ENCODE measurements at regions not wholly inside any gene's neighbourhood (a gene's known extent, or its start where the extent isn't known, plus 50 kb on each side); places are given as distances from the start of the nearest gene placed in this dataset.

GRCh38 chr3:178146406-178146831, 389.8 kb upstream of the KCNMB2 start:
- CTCF ChIA-PET (ENCODE audit: partially characterized antibody), result interaction anchor here (0.6 to 1.3 kb wide), 6 partner anchors 9 to 239 kb away, joined by 3 to 4 read pairs (median 3); no protein-coding TSS in a partner anchor
- no peak overlapping the region for H3K18ac ChIP-seq (ENCODE audit: extremely low read depth, low read length)
- H2BK20ac ChIP-seq (ENCODE audit: low read length), result no peak overlapping the region
- FAIRE-seq (no peak), DNase-seq (ENCODE audit: low read depth in 1 of 2, low spot score in 2 of 2) (no peak)
- no peaks in the 10 kb centered on the region for H4K20me1 ChIP-seq (replicated peaks in 1 of 2; ENCODE audit: control insufficient read depth in 1 of 2, insufficient read depth in 2 of 2, low read length in 2 of 2)
- H4K8ac ChIP-seq (ENCODE audit: extremely low read depth, insufficient read depth, low read length), result no peak overlapping the region
- no peak overlapping the region for H3K4me2 ChIP-seq (ENCODE audit: insufficient read depth in 1 of 2, low read depth in 2 of 2, low read length in 2 of 2)
- H3K79me2 ChIP-seq (ENCODE audit: control insufficient read depth in 1 of 2, insufficient read depth in 2 of 2, low read length in 2 of 2), result no peaks in the 10 kb centered on the region
- H2BK15ac ChIP-seq (ENCODE audit: low read length), result no peak overlapping the region
- no peaks in the 10 kb centered on the region for H3K36me3 ChIP-seq (ENCODE audit: control insufficient read depth in 2 of 4, insufficient read depth in 4 of 4, low read length in 3 of 4)
- no peak overlapping the region for H4K5ac ChIP-seq (ENCODE audit: insufficient read length, low read depth, low read length)
- H3K14ac ChIP-seq (ENCODE audit: insufficient read length), result no peak overlapping the region
- no peak overlapping the region for H3K4me3 ChIP-seq (ENCODE audit: extremely low read depth in 1 of 4, insufficient read depth in 2 of 4, low read depth in 3 of 4, low read length in 4 of 4)
- H2AFZ ChIP-seq (ENCODE audit: low read length), result peak overlapping the region; percentile 64
- H3K79me1 ChIP-seq (ENCODE audit: low read depth, low read length), result no peaks in the 10 kb centered on the region
- H4K91ac ChIP-seq (replicated peaks; ENCODE audit: insufficient read length, low read length), result no peak overlapping the region
- H3K56ac ChIP-seq (replicated peaks; ENCODE audit: insufficient read length, low read depth, low read length), result no peak overlapping the region
- H3K9ac ChIP-seq (replicated peaks in 1 of 4; ENCODE audit: extremely low read depth in 1 of 4, low read depth in 3 of 4, low read length in 3 of 4), result no peak overlapping the region
- no peaks in the 10 kb centered on the region for H3K9me3 ChIP-seq (ENCODE audit: insufficient read depth in 2 of 2, low read depth in 1 of 2, low read length in 1 of 2)
- POLR2A ChIA-PET (ENCODE audit: partially characterized antibody), result no interaction called here
- no peak overlapping the region for H2BK5ac ChIP-seq (ENCODE audit: low read depth, low read length)
- no peaks in the 10 kb centered on the region for H3K27me3 ChIP-seq (replicated peaks in 1 of 4; ENCODE audit: control insufficient read depth in 3 of 4, extremely low read depth in 1 of 4, insufficient read depth in 3 of 4, low read length in 3 of 4)
- no peak overlapping the region for H3K4ac ChIP-seq (replicated peaks; ENCODE audit: insufficient read length, low read depth, low read length)
- no peak overlapping the region for H3K23ac ChIP-seq (ENCODE audit: insufficient read length)
- H3K4me1 ChIP-seq (replicated peaks in 1 of 4; ENCODE audit: control insufficient read depth in 3 of 4, insufficient read depth in 4 of 4, low read length in 3 of 4), result no peaks in the 10 kb centered on the region
- H2BK12ac ChIP-seq (ENCODE audit: low read depth, low read length), result no peak overlapping the region
- no peak overlapping the region for H2BK120ac ChIP-seq (replicated peaks; ENCODE audit: low read depth, low read length)
- no peaks in the 10 kb centered on the region for H3K23me2 ChIP-seq (ENCODE audit: low read depth, low read length)
- no peak overlapping the region for H2AK5ac ChIP-seq (ENCODE audit: low read depth, low read length)
- H3K27ac ChIP-seq (ENCODE audit: low read depth, low read length), result no peak overlapping the region
- TF ChIP-seq CREB1 (IDR thresholded peaks at IDR 0.05) (no peak), ZNF274 (IDR thresholded peaks at IDR 0.05; ENCODE audit: borderline replicate concordance, extremely low read depth, low read length) (no peak), BCL11A (IDR thresholded peaks at IDR 0.05; ENCODE audit: low read depth in 2 of 2, low read length in 2 of 2) (no peak), GTF2F1 (IDR thresholded peaks at IDR 0.05; ENCODE audit: borderline replicate concordance, low read depth, low read length) (no peak), SIX5 (IDR thresholded peaks at IDR 0.05; ENCODE audit: low read depth, low read length) (no peak), TBP (IDR thresholded peaks at IDR 0.05; ENCODE audit: low read depth, low read length) (no peak), HDAC6 (IDR thresholded peaks at IDR 0.05; ENCODE audit: low read depth, low read length) (no peak), CEBPB (IDR thresholded peaks at IDR 0.05; ENCODE audit: low read depth, low read length) (no peak), SIRT6 (IDR thresholded peaks at IDR 0.05; ENCODE audit: low read length) (no peak), HDAC2 (IDR thresholded peaks at IDR 0.05; ENCODE audit: borderline replicate concordance in 1 of 2, low read depth in 2 of 2, low read length in 2 of 2) (no peak), POLR2AphosphoS5 (IDR thresholded peaks at IDR 0.05; ENCODE audit: low read depth, low read length) (no peak), KDM5A (IDR thresholded peaks at IDR 0.05; ENCODE audit: low read length) (no peak), TCF12 (IDR thresholded peaks at IDR 0.05; ENCODE audit: low read depth, low read length) (no peak), CTCF (IDR thresholded peaks at IDR 0.05; ENCODE audit: control extremely low read depth in 1 of 3, insufficient read depth in 1 of 3, low read depth in 1 of 3, low read length in 3 of 3) (no peak), BACH1 (IDR thresholded peaks at IDR 0.05; ENCODE audit: low read length) (no peak)
